ENCODE measurements at regions not wholly inside any gene's neighbourhood (a gene's known extent, or its start where the extent isn't known, plus 50 kb on each side); places are given as distances from the start of the nearest gene placed in this dataset.
"Not testable (repeated sequence)": the region's sequence is repeated elsewhere in the genome, so short reads cannot be mapped to it uniquely, and the experiment has no call there.

DNA sequence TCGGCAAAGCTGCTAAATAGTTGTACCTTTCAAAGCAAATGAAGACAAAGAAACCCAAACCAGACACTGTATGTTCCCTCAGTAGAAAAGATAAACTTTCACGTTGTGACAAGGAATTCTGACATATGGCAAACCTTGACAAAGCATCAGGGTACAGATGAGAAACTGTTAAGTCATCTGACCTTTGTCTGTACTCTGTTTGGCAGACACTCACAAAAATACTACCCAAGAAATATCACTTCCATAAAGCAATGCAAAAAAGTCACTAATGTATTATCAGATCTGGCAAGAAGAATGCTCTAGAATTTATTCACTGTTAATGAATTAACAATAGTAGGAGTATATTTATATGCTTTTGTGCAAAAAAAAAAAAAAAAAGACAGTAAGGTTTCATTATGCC, 843.7 kb downstream of the DIAPH3 start:
- Histone ChIP-seq H3K4me3 (ENCODE audit: low read depth, low read length) (no peak overlapping the region), H3K27ac (no peak overlapping the region), H3K36me3 (no peaks in the 10 kb centered on the region), H3K9me3 (ENCODE audit: severe bottlenecking) (no peaks in the 10 kb centered on the region), H3K27me3 (ENCODE audit: insufficient read depth, low read depth, severe bottlenecking) (no peaks in the 10 kb centered on the region)
- TF ChIP-seq, protein P1, sequence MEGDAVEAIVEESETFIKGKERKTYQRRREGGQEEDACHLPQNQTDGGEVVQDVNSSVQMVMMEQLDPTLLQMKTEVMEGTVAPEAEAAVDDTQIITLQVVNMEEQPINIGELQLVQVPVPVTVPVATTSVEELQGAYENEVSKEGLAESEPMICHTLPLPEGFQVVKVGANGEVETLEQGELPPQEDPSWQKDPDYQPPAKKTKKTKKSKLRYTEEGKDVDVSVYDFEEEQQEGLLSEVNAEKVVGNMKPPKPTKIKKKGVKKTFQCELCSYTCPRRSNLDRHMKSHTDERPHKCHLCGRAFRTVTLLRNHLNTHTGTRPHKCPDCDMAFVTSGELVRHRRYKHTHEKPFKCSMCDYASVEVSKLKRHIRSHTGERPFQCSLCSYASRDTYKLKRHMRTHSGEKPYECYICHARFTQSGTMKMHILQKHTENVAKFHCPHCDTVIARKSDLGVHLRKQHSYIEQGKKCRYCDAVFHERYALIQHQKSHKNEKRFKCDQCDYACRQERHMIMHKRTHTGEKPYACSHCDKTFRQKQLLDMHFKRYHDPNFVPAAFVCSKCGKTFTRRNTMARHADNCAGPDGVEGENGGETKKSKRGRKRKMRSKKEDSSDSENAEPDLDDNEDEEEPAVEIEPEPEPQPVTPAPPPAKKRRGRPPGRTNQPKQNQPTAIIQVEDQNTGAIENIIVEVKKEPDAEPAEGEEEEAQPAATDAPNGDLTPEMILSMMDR (IDR thresholded peaks at IDR 0.05; ENCODE audit: low read depth, low read length) = no peak
- DNase-seq = no peak

DNA sequence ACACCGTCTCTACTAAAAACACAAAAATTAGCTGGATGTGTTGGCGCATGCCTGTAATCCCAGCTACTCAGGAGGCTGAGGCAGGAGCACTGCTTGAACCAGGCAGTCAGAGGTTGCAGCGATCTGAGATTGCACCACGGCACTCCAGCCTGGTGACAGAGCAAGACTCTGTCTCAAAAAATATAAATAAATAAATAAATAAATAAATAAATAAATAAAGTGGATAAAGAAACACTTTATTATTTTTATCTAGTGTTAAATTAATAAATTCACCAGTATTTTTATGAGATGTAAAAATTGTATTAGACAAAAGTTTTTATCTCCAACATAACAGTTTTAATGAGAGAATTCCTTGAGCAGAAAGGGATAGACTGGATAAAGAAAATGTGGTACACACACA, 839.3 kb downstream of the DIAPH3 start:
- not testable (repeated sequence) for H3K27ac ChIP-seq; H3K36me3 ChIP-seq; DNase-seq; H3K27me3 ChIP-seq (ENCODE audit: insufficient read depth, low read depth, severe bottlenecking); H3K4me3 ChIP-seq (ENCODE audit: low read depth, low read length); H3K9me3 ChIP-seq (ENCODE audit: severe bottlenecking)

DNA sequence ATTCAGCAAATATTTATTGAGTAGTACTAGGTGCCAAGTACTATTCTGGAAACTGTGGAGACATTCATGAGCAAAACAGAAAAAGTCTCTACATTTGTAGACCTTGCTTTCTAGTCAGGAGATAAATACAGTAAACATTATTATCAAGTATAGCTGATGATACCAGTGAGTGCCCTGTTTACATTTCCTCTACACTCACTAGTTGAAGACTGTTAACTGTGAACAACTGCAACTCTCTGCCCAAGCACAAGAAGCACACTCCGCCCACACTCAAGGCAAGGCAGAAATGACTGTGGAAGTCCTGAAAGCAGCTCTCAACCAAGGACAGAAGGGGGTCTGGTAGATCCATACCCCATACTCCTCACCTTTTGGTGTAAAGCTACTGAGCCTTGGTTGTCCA, 837.0 kb downstream of the DIAPH3 start:
- DNase-seq = no peak
- no peak overlapping the region for H3K4me3 ChIP-seq (ENCODE audit: low read depth, low read length)

DNA sequence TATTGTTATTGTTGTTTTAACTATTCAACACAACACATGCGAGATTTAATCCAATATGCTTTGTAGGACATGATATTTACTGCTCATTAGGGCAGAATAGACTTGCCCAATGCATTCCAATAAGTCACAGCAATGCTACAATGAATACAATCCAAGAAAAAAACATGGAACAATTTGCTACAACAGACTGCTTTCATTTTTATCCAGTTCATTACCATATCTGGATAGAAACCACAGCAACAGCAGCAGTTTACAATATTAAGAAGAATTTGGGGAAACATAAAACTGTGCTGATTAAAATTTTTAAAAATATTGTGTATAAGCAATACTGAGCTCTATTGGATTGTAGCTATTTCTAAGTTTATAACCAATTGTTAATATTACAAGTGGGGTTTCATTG, 833.0 kb downstream of the DIAPH3 start:
- H3K27ac ChIP-seq = no peak overlapping the region
- no peaks in the 10 kb centered on the region for H3K9me3 ChIP-seq (ENCODE audit: severe bottlenecking)
- no peak overlapping the region for H3K4me3 ChIP-seq (ENCODE audit: low read depth, low read length)
- TF ChIP-seq, protein P1 (IDR thresholded peaks at IDR 0.05; ENCODE audit: low read depth, low read length) = no peak
- DNase-seq = no peak
- no peaks in the 10 kb centered on the region for H3K27me3 ChIP-seq (ENCODE audit: insufficient read depth, low read depth, severe bottlenecking)
- no peaks in the 10 kb centered on the region for H3K36me3 ChIP-seq

More for the DNA sequence above, 837.0 kb downstream of the DIAPH3 start:
- no peaks in the 10 kb centered on the region for H3K36me3 ChIP-seq
- H3K9me3 ChIP-seq (ENCODE audit: severe bottlenecking) = no peaks in the 10 kb centered on the region
- no peak overlapping the region for H3K27ac ChIP-seq
- no peaks in the 10 kb centered on the region for H3K27me3 ChIP-seq (ENCODE audit: insufficient read depth, low read depth, severe bottlenecking)
- TF ChIP-seq, protein P1 (IDR thresholded peaks at IDR 0.05; ENCODE audit: low read depth, low read length) = no peak

DNA sequence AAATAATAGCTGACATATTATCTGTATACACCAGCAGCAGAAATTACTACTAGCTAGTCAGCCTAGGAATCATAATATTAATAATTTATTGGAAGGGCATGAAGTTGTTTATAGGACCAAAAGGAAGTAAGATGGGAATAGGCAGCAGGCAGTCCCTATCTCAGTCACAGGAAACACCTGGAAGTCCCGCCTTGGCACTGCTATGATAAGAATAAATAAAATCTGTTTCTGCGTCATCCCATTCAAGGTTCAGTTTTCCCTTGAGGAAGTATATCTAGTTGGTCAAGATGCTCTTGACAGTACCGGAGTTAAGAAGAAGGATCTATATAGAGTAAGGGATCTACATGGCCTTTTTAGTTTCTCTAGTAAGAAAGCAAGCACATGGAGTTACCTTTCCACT, 830.8 kb downstream of the DIAPH3 start:
- DNase-seq = no peak
- no peaks in the 10 kb centered on the region for H3K27me3 ChIP-seq (ENCODE audit: insufficient read depth, low read depth, severe bottlenecking)
- H3K27ac ChIP-seq = no peak overlapping the region
- no peak overlapping the region for H3K4me3 ChIP-seq (ENCODE audit: low read depth, low read length)
- no peaks in the 10 kb centered on the region for H3K9me3 ChIP-seq (ENCODE audit: severe bottlenecking)
- H3K36me3 ChIP-seq = no peaks in the 10 kb centered on the region
- TF ChIP-seq, protein P1 (IDR thresholded peaks at IDR 0.05; ENCODE audit: low read depth, low read length) = no peak

DNA sequence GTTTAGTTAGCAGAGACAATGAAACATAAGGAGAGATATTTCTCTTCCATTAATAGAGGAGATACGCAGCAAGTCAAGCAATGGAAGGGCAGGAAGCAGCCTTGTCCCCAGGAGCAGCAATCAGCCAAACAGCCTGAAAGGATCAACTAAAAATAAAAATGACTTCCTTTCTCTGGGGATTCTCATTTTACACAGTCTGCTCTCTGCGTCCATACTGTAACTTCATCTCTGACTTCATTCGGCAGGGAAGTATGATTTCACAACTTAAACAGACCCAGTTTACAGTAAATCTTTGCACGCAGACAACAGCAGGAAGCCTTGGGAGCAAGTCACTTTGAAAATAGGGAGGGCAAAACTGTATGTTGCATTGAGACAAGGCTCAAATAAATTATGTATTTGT, 826.7 kb downstream of the DIAPH3 start:
- Histone ChIP-seq H3K9me3 (ENCODE audit: severe bottlenecking) (no peaks in the 10 kb centered on the region), H3K4me3 (ENCODE audit: low read depth, low read length) (no peak overlapping the region), H3K27me3 (ENCODE audit: insufficient read depth, low read depth, severe bottlenecking) (no peaks in the 10 kb centered on the region), H3K27ac (no peak overlapping the region), H3K36me3 (no peaks in the 10 kb centered on the region)
- TF ChIP-seq, protein P1 (IDR thresholded peaks at IDR 0.05; ENCODE audit: low read depth, low read length) = no peak
- no peak for DNase-seq

Data from WERI-Rb-1 (cell line).